HG02943 (cell line): ENCODE measurements at regions not wholly inside any gene's neighbourhood (a gene's known extent, or its start where the extent isn't known, plus 50 kb on each side); places are given as distances from the start of the nearest gene placed in this dataset.

Source experiments
- ATAC-seq: cut with Tn5 transposase; IDR thresholded peaks from one replicate; pipeline ENCODE4 v1.9.1; 2021; ENCODE audit warnings: mild to moderate bottlenecking, low read depth, moderate library complexity; ENCODE audit not compliant: unreplicated experiment

DNA sequence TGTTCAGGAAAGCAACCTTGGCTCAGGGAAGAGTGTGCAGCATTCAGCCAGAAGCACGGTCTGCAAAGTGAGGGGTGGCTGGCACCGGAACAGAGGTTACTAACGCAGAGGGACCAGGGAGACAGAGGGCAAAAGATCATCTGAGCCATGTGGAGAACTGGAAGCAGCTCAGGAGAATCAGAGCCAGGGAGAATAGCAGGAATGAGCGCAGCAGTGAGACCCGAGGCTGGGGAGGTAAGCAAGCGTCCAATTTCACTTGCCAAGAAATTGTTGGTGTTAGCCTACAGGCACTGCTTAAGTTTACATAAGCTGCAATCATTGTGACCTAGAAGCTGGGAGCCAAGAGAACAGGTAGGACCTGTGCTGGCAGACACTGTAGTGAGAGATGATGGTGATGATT, 372.6 kb upstream of the POU3F3 start:
- no peak for ATAC-seq

DNA sequence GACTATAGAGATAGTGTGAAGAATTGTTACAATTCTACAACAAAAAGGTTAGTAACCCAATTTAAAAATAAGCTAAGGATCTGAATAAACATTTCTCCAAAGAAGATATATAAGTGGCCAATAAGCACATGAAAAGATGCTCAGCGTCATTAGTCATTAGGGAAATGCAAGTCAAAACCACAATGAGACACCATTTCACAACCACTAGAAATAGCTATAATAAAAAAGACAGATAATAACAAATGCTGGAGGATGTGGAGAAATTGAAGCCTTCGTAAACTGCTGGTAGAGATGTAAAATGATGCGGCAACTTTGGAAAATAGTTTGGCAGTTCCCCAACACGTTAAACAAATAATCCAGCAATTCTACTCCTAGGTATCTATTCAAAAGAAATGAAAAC, 366.5 kb upstream of the POU3F3 start:
- ATAC-seq, result no peak

DNA sequence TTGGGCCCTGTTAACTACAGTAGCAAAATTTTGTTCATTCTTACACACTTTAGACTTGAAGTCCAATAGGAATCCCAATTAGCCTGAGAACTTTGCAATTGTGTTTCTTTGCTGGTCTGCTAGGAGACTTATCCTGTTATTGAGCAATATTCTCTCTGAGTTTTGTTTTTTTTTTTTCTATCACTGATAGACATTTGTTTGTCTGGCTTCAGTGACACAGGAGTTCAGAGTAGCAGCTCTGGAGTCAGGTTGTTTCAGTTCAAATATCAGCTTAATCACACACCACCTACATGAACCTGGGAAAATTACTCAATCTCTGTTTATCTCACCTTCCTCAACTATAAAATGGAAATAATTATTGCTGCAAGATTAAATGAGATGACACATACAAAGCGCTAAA, 360.2 kb upstream of the POU3F3 start:
- ATAC-seq, result no peak

DNA sequence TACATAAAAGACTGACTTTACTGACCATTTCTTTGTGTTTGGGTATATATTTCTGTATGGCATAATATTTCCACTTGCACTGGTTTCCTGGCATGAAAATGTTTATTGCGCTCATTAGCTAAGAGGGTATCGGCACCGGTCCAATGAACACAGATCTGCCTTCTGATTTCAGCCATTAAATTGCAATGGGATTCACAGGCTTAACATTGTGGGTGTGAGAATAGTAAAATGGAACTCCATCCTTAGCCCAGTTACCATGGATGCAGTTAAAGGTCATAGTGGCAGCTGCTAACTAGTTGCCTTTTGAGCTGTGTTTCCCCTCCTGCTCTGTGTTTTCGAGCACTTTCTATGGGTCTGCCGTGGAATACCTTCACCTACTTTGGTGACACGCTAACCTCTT, 352.6 kb upstream of the POU3F3 start:
- ATAC-seq, result no peak

DNA sequence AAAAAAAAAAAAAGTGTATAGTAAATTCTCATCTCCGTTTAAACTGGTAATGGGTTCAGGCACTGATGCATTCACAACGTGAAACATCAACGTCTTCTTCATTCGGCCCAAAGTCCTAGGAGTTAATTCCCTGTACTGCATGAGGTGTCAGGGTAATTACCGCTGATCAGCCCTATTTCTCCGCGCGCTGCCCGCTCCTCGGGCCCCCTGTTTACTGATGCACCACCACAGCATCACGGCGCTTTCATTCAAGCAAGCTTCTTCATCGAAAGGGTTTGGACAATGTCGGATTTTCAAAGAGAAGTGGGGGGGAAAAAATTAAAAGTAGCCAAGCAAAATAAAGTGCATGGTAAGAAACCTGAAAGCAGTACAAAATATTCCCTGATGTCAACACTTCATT, 352.0 kb upstream of the POU3F3 start:
- ATAC-seq, result no peak

DNA sequence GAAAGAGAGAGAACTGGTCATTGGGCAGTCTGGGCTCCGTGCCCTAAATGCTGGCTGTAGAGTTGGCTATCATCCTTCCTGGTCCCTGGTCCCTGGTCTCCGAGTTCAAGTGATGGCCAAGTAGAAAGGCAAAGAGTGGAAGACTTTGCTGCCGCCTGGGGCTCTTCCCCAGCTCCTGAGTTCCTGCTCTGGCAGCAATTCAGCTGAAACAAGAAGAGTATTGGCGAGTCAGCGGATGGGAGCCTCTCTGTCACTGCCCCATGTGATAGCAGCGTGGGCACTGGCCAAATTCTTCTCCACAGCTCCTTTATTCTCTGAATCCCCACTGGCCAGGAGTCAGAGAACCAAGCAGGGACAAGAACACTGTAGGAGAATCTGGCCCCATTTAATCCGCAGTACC, 351.0 kb upstream of the POU3F3 start:
- ATAC-seq, result no peak

DNA sequence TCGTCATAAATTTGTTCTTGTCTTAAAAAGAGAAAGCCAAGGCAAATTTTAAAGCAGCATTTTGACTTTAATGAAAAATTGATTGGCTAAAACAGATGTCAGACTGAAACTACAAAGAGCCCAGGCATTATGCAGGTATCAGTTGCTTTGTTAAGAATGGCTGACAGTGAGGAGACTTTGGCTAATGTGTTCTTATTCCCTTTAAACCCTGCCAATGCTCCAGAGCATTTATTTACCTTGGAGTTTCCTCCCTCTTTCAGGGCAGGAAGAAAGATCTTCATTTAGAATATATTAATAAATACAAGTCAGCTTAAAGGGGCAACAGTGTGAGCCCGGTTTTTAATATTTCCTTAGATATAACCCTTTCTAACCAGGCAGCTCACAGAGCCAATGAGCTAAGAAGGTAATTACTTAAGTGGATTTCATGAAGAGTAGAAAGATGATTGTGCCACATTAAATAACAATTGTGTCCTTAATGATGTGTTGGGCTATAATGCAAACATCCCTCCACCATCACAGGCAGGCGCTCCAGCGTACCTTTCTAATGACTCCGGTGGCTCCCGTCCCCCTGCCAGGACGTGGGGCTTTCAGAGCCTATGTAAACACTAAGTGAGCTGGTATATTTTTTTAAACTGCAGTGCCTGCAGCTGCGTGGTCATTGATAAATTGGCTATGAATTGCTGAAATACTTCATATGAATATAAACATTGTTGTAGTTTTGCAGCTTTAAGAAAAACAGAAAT, 349.4 kb upstream of the POU3F3 start:
- ATAC-seq, result no peak

DNA sequence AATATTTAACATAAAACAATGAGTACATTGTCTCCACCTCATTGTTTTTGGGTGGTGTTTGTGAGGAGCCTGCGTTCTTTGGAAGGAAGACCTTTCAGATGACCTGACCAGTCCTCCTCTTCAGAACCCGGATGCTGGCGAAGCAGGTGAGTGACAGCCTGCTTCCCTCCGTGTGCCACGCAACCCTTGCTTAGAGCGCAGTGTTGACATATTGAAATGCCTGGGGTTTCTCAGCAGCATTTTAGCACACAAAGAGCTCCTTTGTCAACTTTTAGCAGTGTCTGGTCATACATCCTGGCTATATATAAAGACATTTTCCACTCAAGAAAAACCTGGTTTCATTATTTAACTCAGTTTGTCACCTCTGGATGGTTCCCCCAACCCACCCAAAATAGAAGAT, 335.7 kb upstream of the POU3F3 start:
- ATAC-seq, result no peak

DNA sequence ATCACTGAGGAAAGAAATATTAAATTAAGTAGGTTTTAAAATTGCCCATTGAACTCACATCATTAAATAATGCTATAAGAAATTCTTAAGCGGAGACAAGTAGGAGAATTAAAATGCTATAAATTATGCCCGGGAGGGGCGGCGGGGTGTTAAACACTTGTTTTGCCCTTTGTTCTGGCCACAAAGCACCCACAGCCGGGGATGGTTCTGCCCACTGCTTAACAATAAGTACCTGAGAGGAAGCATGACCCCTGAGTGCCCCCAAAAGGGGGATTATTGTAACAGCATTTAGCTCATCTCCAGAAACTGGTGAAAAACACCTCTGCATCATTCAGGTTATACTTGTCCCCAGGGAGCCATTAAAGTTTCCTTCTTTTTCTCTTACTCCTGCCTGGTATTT, 332.7 kb upstream of the POU3F3 start:
- no peak for ATAC-seq

DNA sequence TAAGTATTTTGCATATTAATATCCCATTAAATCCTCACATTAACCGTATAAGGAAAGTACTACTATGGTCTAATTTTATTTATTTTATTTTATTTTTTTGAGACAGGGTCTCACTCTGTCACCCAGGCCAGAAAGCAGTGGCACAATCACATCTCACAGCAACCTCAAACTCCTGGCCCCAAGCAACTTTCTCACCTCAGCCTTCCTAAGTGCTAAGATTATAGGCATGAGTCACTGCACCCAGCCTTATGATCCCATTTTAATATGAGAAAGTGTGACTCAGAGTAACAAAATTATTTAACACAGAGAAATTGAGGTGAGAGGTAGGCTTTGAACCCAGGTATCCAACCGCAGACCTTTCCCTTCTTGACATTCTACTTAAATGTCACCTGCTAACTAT, 330.0 kb upstream of the POU3F3 start:
- no peak for ATAC-seq

DNA sequence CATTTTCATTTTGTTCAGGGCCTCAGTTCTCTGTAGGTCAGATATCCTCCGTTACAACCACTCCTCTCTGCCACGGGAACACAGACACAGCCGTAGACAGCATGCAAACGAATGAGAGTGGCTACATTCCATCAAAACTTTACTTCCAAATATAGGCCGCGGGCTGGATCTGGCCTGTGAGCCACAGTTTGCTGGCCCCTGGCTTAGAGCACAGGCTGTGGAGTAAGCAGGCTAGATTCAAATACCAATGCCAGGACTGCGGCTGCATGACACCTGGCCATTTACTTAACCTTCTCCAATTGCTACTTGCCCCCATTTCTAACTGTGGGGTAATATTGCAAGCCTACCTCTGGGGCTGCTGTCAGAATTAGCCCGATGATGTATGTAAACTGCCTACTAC, 325.8 kb upstream of the POU3F3 start:
- ATAC-seq, result no peak

DNA sequence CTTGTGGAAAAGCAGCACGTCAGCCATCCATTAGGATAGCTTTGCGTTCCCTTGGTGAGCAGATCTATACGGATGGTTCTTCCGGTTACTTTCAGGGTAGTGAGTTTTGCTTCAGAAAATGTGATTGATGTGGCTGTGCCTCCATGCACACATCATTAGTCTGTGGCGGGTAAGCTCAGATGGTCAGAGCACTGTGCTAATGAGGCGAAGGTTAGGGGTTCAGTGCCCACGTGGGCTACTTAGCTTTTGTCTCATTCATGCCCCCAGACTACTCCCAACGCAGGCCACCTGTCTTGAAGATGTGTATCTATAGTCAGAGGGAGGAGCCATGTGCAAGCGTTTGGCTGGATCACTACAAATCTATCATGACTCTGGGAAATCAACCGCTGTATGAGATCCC, 322.8 kb upstream of the POU3F3 start:
- ATAC-seq, result no peak

DNA sequence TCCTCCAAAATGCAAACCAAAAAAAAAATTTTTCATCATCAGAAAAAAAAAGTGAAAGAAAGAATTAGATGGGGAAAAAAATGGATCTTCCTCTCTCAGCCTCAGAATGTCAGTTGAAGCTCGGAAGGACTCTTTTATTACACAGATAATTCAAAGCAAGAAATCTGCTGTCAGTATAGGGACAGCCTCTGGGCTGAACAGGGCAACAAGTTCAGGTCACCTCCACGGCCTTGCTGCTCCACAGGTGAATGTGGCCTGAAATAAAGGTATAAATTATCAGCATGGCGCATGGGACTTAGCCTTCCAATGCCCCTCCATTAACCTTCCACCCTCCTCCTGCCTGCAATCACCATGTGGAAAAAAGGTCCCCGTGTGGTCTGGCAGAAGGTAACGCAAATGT, 316.8 kb upstream of the POU3F3 start:
- ATAC-seq, result no peak

DNA sequence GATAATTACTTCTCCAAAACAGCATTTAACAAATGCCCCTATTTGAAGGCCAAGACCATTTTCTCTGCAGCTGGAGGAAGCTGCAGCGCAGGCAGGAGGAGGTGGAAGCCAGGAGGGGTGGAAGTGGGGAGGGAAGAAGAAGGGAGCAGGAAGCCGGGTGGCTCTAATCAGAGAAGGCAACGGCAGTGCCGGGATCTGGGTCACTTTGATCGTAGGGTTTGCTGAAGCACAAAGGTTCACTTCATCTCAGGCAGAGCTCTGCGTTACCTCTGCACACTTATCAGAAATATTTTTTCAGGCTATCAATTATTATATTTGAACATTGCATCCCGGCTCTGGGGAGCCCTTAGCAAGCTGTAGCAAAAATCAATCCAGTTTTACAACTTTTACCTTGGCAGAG, 315.8 kb upstream of the POU3F3 start:
- no peak for ATAC-seq

DNA sequence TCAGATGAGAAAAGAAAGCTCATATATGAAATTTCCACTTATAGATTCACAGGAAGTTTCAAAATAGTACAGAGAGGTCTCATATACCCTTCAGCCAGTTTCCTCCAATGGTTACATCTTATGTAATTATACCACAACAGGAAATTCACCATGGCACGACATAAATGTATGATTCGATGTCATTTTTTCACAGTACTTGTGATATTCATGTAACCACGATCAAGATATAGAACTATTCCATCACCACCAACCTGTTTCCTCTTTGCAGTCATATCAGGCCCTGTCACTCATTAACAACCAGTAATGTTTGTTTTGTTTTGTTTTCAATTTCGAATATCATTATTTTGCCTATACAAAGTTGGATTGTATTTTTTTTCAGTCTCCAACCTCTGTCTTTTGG, 314.3 kb upstream of the POU3F3 start:
- ATAC-seq, result no peak

DNA sequence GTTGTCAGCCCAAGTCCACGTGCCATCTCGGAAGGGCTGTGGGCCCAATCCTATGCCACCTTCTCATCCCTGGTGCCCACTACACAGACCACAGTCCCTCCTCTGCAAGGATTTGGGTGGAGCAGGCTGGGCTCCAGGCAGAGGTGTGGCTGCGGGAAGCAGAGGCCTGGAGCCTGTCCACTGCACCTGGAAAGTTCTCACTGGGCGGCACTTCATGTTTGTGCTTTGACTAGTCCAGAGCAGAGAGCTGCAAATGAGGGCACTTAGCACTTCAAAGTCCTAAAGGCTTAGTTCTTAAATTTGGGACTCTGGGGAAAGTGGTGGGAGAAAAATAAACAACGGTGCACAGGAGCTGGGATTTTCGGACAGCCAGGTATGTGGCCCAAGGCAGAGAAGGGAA, 308.9 kb upstream of the POU3F3 start:
- ATAC-seq, result no peak

DNA sequence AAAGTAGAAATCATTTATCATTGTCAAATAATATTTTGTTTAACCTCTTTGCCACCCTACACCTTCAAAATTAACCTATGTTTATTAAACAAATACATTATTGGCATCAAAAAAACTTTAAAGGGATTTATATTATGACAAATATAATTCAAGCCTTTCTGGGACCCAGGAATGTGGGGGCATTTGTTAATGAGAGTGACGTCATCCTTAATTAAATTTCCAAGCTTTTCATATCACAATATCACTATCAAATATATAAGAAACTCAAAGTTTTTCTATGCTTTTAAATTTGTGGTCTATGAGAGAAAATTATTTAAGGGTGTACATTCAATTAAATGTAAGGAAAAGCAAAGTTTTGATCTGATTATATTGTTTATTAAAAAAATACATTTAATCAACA, 307.4 kb upstream of the POU3F3 start:
- no peak for ATAC-seq

DNA sequence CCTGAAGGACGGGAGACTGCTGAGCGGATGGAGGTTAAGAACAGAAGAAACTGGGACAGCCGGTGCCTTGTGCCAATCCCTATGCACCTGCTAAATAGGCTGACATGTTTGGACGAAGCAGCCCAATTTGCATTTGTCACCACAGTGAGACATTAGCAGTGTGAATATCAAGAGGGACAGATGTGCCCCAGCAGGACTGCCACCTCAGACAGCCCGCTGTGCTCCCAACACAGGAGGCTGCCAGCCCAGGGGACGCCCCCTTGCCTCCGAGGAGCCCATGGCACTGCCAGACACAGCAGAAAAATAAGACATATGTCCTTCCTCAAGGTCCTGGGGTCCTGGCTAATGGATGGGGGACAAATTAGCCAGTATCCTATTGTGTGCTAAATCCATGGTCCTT, 306.7 kb upstream of the POU3F3 start:
- ATAC-seq, result no peak

DNA sequence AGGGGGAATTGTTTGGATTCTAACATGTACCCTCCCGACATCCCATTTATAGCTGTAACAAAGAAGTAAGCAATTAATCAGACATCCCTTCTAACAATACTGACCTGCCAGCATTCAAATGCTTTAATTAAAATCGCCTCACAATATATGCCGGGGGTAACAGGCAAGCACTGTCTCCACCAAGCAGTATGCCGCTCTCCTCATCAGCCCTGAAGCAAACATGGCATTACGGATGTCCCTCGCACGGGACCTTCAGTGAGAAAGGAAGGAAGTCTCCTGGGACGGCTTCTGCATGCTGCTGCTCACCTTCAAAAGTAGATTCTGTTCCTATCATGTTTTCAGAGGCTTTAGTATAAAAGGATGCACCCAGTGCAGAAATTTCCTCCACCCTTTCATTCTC, 292.7 kb upstream of the POU3F3 start:
- no peak for ATAC-seq

DNA sequence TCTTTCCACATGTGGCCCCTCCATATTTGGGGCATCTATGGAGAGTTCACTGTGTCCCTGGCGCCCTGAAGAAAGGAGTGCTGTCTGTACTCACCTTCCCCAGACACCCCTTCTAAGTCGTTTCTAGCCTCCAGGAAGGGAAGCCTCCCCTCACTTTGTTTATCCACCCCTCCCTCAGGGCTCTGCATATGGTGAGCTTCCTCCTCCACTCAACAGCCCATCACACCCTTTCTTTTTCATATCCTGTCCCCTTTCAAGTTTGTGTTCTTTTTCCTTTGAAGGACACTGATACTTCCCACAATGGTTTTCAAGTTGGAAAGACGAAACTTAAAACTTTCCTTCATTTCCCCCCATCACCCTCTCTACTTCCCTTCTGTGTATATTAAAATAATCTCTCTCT, 291.4 kb upstream of the POU3F3 start:
- ATAC-seq, result no peak

DNA sequence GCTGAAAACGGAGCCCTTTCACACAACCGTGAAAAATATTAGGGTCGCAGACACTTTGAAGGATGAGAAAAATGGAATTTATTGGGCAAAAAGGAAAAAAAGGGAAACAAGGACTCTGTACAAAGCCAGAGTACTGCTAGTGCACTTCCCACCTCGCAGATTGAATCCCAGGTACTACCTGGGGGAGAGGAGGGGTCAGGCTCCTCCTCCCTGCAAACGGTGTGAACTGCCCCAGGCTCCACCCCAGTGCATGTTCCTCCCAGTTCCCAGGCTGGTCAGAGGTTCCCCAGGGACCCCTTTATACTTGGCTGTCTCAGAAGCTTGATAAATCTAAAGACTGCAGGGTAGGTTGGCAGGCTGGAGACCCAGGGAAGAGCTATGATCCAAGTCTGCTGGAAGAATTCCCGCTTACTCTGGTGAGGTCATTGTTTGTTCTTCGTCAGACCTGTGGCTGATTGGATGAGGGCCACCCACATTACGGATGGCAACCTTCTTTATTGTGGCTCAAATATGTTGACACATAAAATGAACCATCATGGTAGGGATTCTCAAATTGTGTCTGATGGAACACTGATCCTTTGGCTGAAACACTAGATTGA, 290.4 kb upstream of the POU3F3 start:
- ATAC-seq, result no peak

DNA sequence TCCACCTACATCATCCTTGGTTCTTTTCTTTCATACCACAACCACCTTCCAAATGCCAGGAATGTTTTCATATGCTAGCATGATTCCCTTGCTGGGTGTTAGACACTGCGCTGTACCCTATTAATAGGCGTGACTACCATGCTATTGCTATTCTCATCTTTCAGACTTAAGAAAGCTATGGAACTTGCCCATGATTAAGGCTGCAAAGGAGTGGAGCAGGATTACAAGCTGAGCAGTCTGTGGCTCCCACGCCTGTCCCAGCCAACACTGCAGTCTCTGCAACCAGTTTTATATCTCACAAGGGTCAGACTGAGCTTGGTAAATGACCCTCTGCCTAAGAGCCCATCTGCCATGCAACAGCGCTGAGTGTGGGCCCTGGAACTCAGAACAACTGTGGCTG, 285.7 kb upstream of the POU3F3 start:
- no peak for ATAC-seq

DNA sequence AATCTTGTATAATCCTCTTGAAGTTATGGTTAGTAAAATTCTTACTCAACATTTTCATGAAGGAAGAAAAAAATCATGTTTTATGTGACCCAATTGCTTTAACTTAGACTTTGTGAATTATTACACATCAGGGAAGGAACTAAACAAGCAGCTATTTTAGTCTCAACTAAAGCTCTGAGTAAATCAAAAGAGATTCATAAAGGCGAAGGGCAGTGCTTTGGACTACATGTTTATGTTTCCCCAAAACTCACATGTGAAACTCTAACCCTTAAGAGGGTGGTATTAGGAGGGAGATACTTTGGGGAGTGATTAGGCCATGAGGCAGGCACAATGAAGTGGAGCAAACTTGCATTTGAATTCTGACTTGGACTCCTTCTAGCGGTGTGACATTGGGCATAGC, 283.7 kb upstream of the POU3F3 start:
- ATAC-seq, result no peak
